ENCODE measurements at regions not wholly inside any gene's neighbourhood (a gene's known extent, or its start where the extent isn't known, plus 50 kb on each side); places are given as distances from the start of the nearest gene placed in this dataset.

- TF ChIP-seq ZSCAN31 (CRISPR knock-in tag; IDR thresholded peaks at IDR 0.05; ENCODE audit: low read depth) (no peak), NR3C1 (CRISPR knock-in tag; IDR thresholded peaks at IDR 0.05) (no peak), KDM5A (IDR thresholded peaks at IDR 0.05; ENCODE audit: borderline replicate concordance, low read length) (no peak), SALL2 (CRISPR knock-in tag; IDR thresholded peaks at IDR 0.05) (no peak), EZH2 (conservative IDR thresholded peaks at IDR 0.05; ENCODE audit: low read depth, low read length) (no peak), CTCF (CRISPR knock-in tag; IDR thresholded peaks at IDR 0.05) (no peak), ATF4 (CRISPR knock-in tag; IDR thresholded peaks at IDR 0.05) (no peak), ZNF782 (CRISPR knock-in tag; IDR thresholded peaks at IDR 0.05; ENCODE audit: borderline replicate concordance) (no peak), SP1 (IDR thresholded peaks at IDR 0.05) (no peak), SP1 (CRISPR knock-in tag; IDR thresholded peaks at IDR 0.05) (no peak), HNRNPH1 (optimal IDR thresholded peaks at IDR 0.05; ENCODE audit: low read depth, low read length) (no peak), RARA (CRISPR knock-in tag; IDR thresholded peaks at IDR 0.05) (no peak), CHD4 (IDR thresholded peaks at IDR 0.05; ENCODE audit: borderline replicate concordance, low read length) (no peak), FOSL1 (CRISPR knock-in tag; IDR thresholded peaks at IDR 0.05; ENCODE audit: borderline replicate concordance) (no peak)
Measured at GRCh38 chr15:95368191-95368590, 962.3 kb upstream of the NR2F2 start.
